ENCODE measurements at regions not wholly inside any gene's neighbourhood (a gene's known extent, or its start where the extent isn't known, plus 50 kb on each side); places are given as distances from the start of the nearest gene placed in this dataset.
"Not testable (repeated sequence)": the region's sequence is repeated elsewhere in the genome, so short reads cannot be mapped to it uniquely, and the experiment has no call there.

GRCh38 chr12:11539156-11539555 lies 110.3 kb upstream of the ETV6 start:
- DNase-seq (ENCODE audit: low read depth in 2 of 2) = no peak

GRCh38 chr12:11540156-11540555 lies 109.3 kb upstream of the ETV6 start:
- no peak for DNase-seq (ENCODE audit: low read depth in 2 of 2)

- DNase-seq (ENCODE audit: low read depth in 2 of 2) = no peak
Measured at GRCh38 chr12:11540615-11541310, 108.7 kb upstream of the ETV6 start.

GRCh38 chr12:11542599-11542998 lies 106.9 kb upstream of the ETV6 start:
- no peak for DNase-seq (ENCODE audit: low read depth in 2 of 2)

GRCh38 chr12:11543457-11544158 lies 105.9 kb upstream of the ETV6 start:
- no peak for DNase-seq (ENCODE audit: low read depth in 2 of 2)

GRCh38 chr12:11545484-11546330 lies 103.8 kb upstream of the ETV6 start:
- peak in 1 of 2 donors; percentile 14 for DNase-seq (ENCODE audit: low read depth in 2 of 2)

- DNase-seq (ENCODE audit: low read depth in 2 of 2) = not testable (repeated sequence)
Measured at GRCh38 chr12:11546582-11547270, 102.7 kb upstream of the ETV6 start.

- DNase-seq (ENCODE audit: low read depth in 2 of 2) = not testable (repeated sequence)
Measured at GRCh38 chr12:11547271-11547646, 102.2 kb upstream of the ETV6 start.

- no peak for DNase-seq (ENCODE audit: low read depth in 2 of 2)
Measured at GRCh38 chr12:11549119-11549518, 100.4 kb upstream of the ETV6 start.

GRCh38 chr12:11553871-11554533 lies 95.5 kb upstream of the ETV6 start:
- no peak for DNase-seq (ENCODE audit: low read depth in 2 of 2)

- no peak for DNase-seq (ENCODE audit: low read depth in 2 of 2)
Measured at GRCh38 chr12:11555195-11555594, 94.3 kb upstream of the ETV6 start.

- DNase-seq (ENCODE audit: low read depth in 2 of 2) = no peak
Measured at GRCh38 chr12:11555743-11556625, 93.5 kb upstream of the ETV6 start.

GRCh38 chr12:11556682-11557081 lies 92.8 kb upstream of the ETV6 start:
- DNase-seq (ENCODE audit: low read depth in 2 of 2) = no peak

- DNase-seq (ENCODE audit: low read depth in 2 of 2) = no peak
Measured at GRCh38 chr12:11559626-11560340, 89.7 kb upstream of the ETV6 start.

GRCh38 chr12:11561411-11561810 lies 88.1 kb upstream of the ETV6 start:
- no peak for DNase-seq (ENCODE audit: low read depth in 2 of 2)

- no peak for DNase-seq (ENCODE audit: low read depth in 2 of 2)
Measured at GRCh38 chr12:11563785-11564739, 85.4 kb upstream of the ETV6 start.

GRCh38 chr12:11564984-11565651 lies 84.4 kb upstream of the ETV6 start:
- no peak for DNase-seq (ENCODE audit: low read depth in 2 of 2)

- DNase-seq (ENCODE audit: low read depth in 2 of 2) = no peak
Measured at GRCh38 chr12:11565752-11566151, 83.7 kb upstream of the ETV6 start.
